CD4-positive, alpha-beta T cell (primary cell): ENCODE measurements at regions not wholly inside any gene's neighbourhood (a gene's known extent, or its start where the extent isn't known, plus 50 kb on each side); places are given as distances from the start of the nearest gene placed in this dataset.
A peak's percentile ranks its signal among the peaks of the same experiment; 100 is the strongest.

ENCODE experiments used
- ATAC-seq: fragments of 200-7000 bp; cut with Tn5 transposase; one replicate; pipeline ENCODE4 v1.10.0; 2022; ENCODE audit warnings: mild to moderate bottlenecking; ENCODE audit not compliant: poor library complexity
- CTCF ChIA-PET: fragments of 350-600 bp; sonication (Branson Sonifier 250); formaldehyde crosslinking; loops from one replicate; lab custom pipeline; 2021; ENCODE audit warnings: antibody characterized with exemption, inconsistent platforms; lab: Charles Lee
- POLR2A ChIA-PET: fragments of 350-600 bp; sonication (Branson Sonifier 250); formaldehyde crosslinking; loops from one replicate; lab custom pipeline; 2021; ENCODE audit warnings: antibody characterized with exemption, inconsistent platforms; lab: Charles Lee
- DNase-seq, 14 experiments: peaks; one replicate each; pipeline ENCODE4 v3.0.0-alpha.2; 2013 to 2020; ENCODE audit warnings: mixed read lengths in 2 of 14
- H3K27ac ChIP-seq, 2 donors: one replicate each; pipeline versions ENCODE4 v1.5.1 to v1.7.0; 2013; ENCODE audit warnings: low read length in 2 of 2, low read depth in 1 of 2, mild to moderate bottlenecking in 1 of 2
- H3K27me3 ChIP-seq, 2 experiments: 1 replicate in 1 of 2; 2 replicates in 1 of 2; pipeline versions ENCODE4 v1.6.1 to v1.7.0; 2013; ENCODE audit warnings: low read length in 2 of 2, control low read depth in 1 of 2, mild to moderate bottlenecking in 1 of 2, moderate library complexity in 1 of 2; ENCODE audit not compliant: insufficient read depth in 2 of 2, control insufficient read depth in 1 of 2
- H3K36me3 ChIP-seq: one replicate; pipeline ENCODE4 v1.6.1; 2013; ENCODE audit warnings: low read length, control low read depth; ENCODE audit not compliant: insufficient read depth
- H3K4me1 ChIP-seq: one replicate; pipeline ENCODE4 v1.6.1; 2013; ENCODE audit warnings: low read length, control low read depth; ENCODE audit not compliant: insufficient read depth
- H3K4me3 ChIP-seq: one replicate; pipeline ENCODE4 v1.5.1; 2013; ENCODE audit warnings: mild to moderate bottlenecking, low read length, moderate library complexity
- H3K9me3 ChIP-seq, 2 experiments: 1 replicate in 1 of 2; 2 replicates in 1 of 2; pipeline versions ENCODE4 v1.6.1 to v1.7.0; 2013; ENCODE audit warnings: low read length in 2 of 2, mild to moderate bottlenecking in 2 of 2, control low read depth in 1 of 2, moderate library complexity in 1 of 2; ENCODE audit not compliant: control insufficient read depth in 1 of 2, insufficient read depth in 1 of 2
- H3K27ac Mint-ChIP-seq: one replicate; pipeline ENCODE4 v1.8.0; 2020; ENCODE audit warnings: mixed read lengths
- H3K27me3 Mint-ChIP-seq: one replicate; pipeline ENCODE4 v1.8.0; 2021; ENCODE audit warnings: mixed read lengths
- H3K36me3 Mint-ChIP-seq: one replicate; pipeline ENCODE4 v1.8.0; 2021; ENCODE audit warnings: low read depth, mixed read lengths
- H3K4me1 Mint-ChIP-seq: one replicate; pipeline ENCODE4 v1.8.0; 2021; ENCODE audit warnings: low read depth, mixed read lengths
- H3K4me3 Mint-ChIP-seq: one replicate; pipeline ENCODE4 v1.8.0; 2020; ENCODE audit warnings: mild to moderate bottlenecking, mixed read lengths
- H3K9me3 Mint-ChIP-seq: one replicate; pipeline ENCODE4 v1.8.0; 2020; ENCODE audit warnings: mixed read lengths
- CTCF ChIP-seq: fragments of 200-600 bp; IDR thresholded peaks from one replicate; pipeline ENCODE4 v1.8.0; 2022; ENCODE audit warnings: antibody characterized with exemption, mild to moderate bottlenecking
- intact Hi-C, 2 experiments: fragments of 100-400 bp; cut with DNase I in 1 of 2; cut with micrococcal nuclease in 1 of 2; formaldehyde crosslinking; loops; one replicate each; pipeline versions ENCODE4 v1.15.1 to v1.9.0; 2023 to 2025; cut with DNase I, micrococcal nuclease

- Mint-ChIP-seq H3K36me3 (no peaks in the 10 kb centered on the region), H3K9me3 (no peaks in the 10 kb centered on the region), H3K4me1 (peaks cover 17% of the 10 kb centered on the region), H3K27ac (no peak overlapping the region), H3K4me3 (no peak overlapping the region), H3K27me3 (no peaks in the 10 kb centered on the region)
- Histone ChIP-seq H3K27ac (no peak overlapping the region), H3K27me3 (no peaks in the 10 kb centered on the region), H3K9me3 (no peaks in the 10 kb centered on the region), H3K36me3 (no peaks in the 10 kb centered on the region), H3K4me3 (no peak overlapping the region), H3K4me1 (no peaks in the 10 kb centered on the region)
- intact Hi-C loops: no loop called here
- POLR2A ChIA-PET: no interaction called here
- ATAC-seq: no peak
- CTCF ChIA-PET: no interaction called here
- DNase-seq: no peak
- no peak for TF ChIP-seq CTCF
These were observed 194.7 kb upstream of the RAB4A start for GRCh38 chr1:229076195-229076594.

- Mint-ChIP-seq H3K9me3 (peaks cover 8% of the 10 kb centered on the region), H3K27ac (peak overlapping the region; percentile 59), H3K4me3 (no peak overlapping the region), H3K36me3 (peaks cover 9% of the 10 kb centered on the region), H3K4me1 (peaks cover 17% of the 10 kb centered on the region), H3K27me3 (no peaks in the 10 kb centered on the region)
- H3K4me1 ChIP-seq: no peaks in the 10 kb centered on the region
- H3K4me3 ChIP-seq: no peak overlapping the region
- H3K36me3 ChIP-seq: no peaks in the 10 kb centered on the region
- no peak for TF ChIP-seq CTCF
- no peaks in the 10 kb centered on the region for H3K27me3 ChIP-seq
- POLR2A ChIA-PET: interaction anchor here (0.6 kb wide), 1 partner anchor 401 kb away, joined by 3 read pairs; no protein-coding TSS in a partner anchor
- no peak overlapping the region for H3K27ac ChIP-seq
- CTCF ChIA-PET: no interaction called here
- peaks cover 5 to 23% of the 10 kb centered on the region in 2 experiments for H3K9me3 ChIP-seq
- no peak for DNase-seq
- no peak for ATAC-seq
- intact Hi-C loops: no loop called here
These were observed 191.8 kb upstream of the RAB4A start for GRCh38 chr1:229079016-229079595.

- no peak for DNase-seq
- ChIA-PET CTCF (no interaction called here), POLR2A (no interaction called here)
- H3K27me3 Mint-ChIP-seq: no peaks in the 10 kb centered on the region
- Histone ChIP-seq H3K4me3 (no peak overlapping the region), H3K36me3 (no peaks in the 10 kb centered on the region), H3K27ac (no peak overlapping the region), H3K9me3 (peaks cover 5 to 23% of the 10 kb centered on the region in 2 experiments), H3K4me1 (no peaks in the 10 kb centered on the region), H3K27me3 (no peaks in the 10 kb centered on the region)
- intact Hi-C loops: no loop called here
- TF ChIP-seq CTCF: no peak
- H3K4me3 Mint-ChIP-seq: no peak overlapping the region
- H3K27ac Mint-ChIP-seq: no peak overlapping the region
- no peak for ATAC-seq
- H3K36me3 Mint-ChIP-seq: peaks cover 9% of the 10 kb centered on the region
- H3K4me1 Mint-ChIP-seq: peaks cover 17% of the 10 kb centered on the region
- H3K9me3 Mint-ChIP-seq: peaks cover 8% of the 10 kb centered on the region
These were observed 190.6 kb upstream of the RAB4A start for GRCh38 chr1:229080361-229080760.
